HG03378 (cell line): ENCODE measurements at regions not wholly inside any gene's neighbourhood (a gene's known extent, or its start where the extent isn't known, plus 50 kb on each side); places are given as distances from the start of the nearest gene placed in this dataset.
"Not testable (repeated sequence)": the region's sequence is repeated elsewhere in the genome, so short reads cannot be mapped to it uniquely, and the experiment has no call there.

Source experiments
- ATAC-seq: cut with Tn5 transposase; IDR thresholded peaks from one replicate; pipeline ENCODE4 v1.9.1; 2021; ENCODE audit warnings: mild to moderate bottlenecking, moderate library complexity; ENCODE audit not compliant: unreplicated experiment

DNA sequence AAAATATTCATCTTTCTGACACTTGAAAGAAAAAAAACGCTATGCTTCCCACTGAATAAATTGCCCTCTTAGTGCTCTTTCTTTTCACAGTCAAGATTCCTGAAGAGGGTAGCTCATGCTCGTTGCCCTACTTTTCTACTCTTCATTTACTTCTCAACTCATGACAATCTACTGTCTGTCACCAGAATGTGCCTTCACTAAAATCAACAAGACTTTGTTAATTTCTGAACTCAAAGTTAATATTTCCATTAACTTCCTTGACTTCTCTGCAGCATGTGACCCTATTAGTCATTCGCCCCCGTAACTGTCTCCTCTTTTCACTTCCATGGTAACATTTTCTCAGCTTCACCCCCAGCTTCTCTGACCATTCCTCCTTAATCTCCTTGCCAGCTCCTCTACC, 98.9 kb upstream of the MAPRE2 start:
- ATAC-seq, result no peak

DNA sequence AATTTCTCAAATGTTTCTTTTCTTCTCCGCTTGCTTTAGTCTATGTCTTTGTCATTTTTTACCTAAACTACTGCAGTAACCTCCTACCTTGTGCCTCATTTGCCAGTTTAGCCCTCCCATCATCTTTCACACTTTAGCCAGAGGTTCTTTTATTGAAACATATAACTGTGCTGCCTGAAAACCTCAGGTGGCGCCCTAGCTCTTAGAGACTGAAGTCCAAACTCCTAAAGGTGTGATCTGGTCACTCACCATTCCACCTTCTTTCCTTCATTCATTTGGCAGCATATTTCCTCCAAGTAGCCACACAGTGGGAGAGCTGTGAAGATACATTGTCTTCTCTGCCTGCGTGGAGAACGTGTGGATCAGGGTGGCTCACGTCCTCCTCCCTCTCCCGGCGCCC, 98.2 kb upstream of the MAPRE2 start:
- ATAC-seq, result no peak

DNA sequence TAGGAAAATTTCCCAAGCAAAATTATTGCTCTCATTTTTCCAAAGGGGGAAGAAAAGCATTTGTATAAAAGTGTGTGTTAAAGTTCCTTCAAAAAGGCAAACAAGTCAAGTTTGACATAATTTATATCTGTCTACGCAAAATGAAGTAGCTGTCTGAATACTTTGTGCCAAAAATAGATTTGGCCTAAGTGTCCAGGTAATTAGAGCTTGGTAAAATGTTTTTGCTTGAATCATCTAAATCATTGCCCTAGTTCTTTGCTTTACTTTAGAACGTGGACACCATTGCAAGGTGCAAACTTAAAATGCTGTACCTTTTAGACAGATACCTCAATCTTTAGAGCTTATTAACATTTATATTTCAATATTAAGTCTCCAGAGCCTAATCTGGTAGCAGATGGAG, 97.6 kb upstream of the MAPRE2 start:
- no peak for ATAC-seq

DNA sequence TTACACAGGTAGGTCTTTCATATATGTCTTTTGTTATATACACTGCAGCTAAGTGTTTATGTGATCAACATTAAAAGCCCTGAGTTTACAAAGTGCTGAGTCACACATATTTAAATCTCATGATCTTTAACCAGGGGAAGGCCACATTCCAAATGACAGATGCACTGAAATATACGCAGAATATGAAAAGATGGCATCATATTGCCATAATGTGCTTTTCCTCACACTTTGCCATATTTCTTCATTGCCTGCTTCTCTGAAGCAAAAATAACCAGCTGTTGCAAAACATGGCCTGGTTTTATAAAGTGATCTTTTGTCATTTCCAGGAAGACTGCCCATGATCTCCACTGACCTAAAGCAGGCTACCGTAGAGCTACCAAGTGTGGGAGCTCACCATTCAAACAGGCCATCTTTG, 93.5 kb upstream of the MAPRE2 start:
- no peak for ATAC-seq

DNA sequence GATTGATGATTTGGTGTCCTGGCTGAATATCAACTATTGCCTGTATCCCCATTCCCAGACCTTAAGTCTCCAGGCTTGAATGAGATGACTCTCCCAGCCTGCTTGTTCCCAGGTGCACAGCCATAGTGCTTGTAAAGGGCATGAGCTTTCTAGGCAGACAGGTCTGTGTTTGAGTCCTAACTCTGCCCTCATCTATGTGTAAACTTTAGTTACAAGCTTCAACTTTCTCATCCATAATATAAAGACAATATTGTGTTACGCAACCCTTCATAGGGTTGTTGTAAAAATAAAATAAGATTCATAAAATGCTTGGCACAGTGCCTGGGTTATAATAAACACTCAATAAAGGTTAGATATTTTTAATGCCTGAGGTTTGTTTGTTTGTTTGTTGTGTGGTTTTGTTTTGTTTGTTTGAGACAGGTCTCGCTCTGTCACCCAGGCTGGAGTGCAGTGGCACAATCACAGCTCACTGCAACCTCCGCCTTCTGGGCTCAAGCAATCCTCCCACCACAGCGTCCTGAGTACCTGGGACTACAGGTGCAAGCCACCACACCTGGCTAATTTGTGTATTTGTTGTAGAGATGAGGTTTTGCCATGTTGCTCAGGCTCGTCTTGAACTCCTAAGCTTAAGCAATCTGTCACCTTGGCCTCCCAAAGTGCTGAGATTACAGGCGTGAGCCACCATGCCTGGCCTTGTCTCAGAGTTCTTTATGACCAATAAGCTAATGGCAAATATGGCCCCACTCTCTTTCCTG, 89.4 kb upstream of the MAPRE2 start:
- no peak for ATAC-seq

DNA sequence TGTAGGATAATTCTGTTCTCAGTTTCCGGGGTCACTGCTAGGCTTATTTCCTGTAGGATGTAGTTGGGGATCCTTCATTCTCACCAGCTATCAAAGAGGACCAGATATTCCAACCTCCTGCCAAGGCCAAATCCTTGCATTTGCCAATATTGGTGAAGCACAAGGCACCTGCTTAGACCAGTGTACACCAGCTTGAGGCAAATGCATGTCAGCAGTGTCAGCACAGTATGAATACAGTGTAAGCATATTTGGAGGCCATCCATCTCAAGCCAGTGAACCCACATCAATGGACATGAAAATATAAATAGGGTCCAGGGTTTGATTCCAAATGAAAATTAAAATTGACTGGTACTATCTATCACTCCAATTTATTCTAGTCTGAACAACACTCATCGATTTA, 88.0 kb upstream of the MAPRE2 start:
- ATAC-seq, result no peak

DNA sequence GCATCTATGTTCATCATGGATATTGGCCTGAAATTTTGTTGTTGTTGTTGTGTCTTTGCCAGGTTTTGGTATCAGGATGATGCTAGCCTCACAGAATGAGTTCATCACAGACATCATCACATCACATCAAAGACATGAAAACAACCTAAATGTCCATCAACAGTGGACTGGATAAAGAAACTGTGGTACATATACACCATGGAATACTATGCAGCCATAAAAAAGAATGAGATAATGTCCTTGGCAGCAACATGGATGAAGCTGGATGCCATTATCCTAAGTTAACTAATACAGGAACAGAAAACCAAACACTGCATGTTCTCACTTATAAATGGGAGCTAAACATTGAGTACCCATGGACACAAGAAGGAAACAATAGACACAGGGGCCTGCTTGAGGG, 85.7 kb upstream of the MAPRE2 start:
- not testable (repeated sequence) for ATAC-seq

DNA sequence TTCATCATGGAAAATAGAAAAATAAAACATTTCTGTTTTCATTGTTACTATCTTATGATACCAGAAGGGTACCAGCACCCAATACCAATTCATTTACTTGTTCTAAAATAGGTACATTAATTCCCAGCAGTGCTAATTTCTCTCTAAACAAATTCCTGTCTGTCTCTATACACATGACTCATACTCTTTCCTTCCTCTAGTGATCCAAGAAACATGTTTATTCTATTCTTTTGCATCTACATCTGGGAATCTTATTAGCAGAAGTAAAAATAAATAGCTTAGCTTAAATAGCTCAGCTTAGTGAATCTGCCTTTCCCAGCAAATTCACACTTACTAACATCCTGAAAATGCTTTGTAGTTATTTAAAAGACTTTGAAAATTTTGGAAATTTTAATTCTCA, 84.5 kb upstream of the MAPRE2 start:
- ATAC-seq, result no peak

DNA sequence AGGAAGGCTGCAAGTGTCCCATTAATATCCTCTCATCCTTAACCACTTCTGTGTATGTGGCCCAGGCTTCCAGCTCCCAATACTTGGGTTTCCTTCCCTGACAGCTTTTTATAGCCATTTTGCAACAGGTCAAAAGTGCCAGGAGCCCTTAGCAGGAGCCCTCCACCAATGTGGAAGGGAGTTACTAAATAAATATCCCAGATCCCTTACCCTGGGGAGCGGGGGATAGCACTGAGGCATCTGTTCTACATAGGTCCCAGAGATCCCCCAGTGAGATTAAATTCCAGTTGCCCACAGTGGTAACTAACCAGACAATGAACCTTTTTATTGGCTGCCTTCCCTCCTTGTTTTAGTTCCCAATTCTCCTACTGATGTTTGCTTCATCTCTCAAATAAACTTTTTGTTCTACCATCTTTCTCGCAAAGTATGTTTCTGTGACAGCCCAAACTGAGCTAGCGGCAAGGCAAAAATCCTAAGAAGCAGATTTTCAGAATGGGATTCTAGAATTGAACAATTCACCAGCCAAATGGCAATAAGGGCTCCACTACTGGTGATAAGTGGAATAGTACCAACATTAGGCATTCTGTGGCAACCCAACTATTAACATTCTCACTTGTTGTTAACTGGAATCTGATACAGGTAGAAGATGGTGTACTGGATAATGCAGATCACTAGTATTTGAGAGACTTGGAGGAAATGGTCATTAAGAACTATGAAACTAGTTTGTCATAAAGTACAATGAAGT, 83.9 kb upstream of the MAPRE2 start:
- ATAC-seq, result no peak

DNA sequence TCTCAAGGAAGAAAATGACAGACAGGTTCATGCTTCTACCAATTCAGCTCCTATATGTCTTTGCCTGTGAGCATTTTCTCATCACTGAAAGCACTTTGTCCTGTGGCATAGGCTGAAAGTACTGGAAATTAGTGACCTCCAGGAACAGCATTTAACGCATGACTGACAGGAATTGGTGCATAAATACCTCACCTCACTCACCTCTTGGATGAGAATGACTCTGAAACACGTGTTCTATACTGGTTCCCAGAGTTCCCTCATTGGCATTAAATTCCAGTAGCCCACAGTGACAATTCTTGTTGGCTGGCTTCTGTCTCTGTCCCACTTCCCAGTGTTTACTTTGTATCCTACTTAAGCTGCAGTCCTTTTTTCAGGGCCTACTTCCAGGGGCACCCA, 83.4 kb upstream of the MAPRE2 start:
- ATAC-seq, result no peak

DNA sequence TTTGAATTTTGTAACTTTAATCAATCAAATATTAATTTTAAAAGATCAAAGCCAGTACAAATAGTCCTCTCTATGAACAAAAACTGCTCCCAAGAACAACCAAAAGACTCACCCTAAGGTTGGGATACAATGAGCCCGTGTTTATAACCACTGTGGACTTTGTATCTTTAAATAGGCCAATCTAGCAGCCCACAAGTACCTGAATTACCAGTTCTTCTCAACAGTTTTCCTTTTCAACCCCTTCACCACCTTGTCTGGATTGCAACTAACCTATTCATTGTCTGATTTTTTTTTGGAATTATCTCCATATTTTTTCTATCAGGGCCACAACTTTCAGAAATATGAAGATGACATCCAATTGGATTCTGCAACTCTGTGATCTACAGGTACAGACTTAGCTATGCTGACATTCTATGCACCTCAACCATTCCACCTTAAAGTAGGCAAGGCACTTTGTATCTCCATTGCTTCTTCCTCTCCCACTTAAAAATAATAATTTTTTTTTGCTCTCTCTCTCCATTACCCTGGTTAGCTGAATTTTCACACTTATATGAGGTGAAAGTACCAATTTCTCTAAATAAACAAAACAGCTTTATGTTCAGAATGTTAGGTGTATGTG, 81.9 kb upstream of the MAPRE2 start:
- ATAC-seq, result no peak

DNA sequence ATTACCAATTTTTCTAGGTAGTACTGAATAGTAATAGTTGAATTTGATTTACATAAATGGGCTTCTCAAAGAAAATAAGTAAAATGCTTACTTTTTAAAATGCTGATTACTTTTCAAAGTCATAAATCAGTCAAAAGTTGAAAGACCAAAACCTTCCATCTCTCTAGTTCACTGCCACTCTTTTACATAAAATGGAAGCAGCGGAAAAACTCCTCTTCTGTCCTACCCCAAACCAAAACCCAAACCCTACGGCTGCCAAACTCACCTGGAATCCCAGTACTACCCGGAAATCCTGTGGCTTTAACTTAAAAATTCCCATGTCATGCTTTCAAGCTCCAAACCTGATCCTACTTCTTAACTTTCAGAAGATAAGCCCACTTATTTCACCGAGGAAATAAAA, 81.2 kb upstream of the MAPRE2 start:
- ATAC-seq, result no peak

DNA sequence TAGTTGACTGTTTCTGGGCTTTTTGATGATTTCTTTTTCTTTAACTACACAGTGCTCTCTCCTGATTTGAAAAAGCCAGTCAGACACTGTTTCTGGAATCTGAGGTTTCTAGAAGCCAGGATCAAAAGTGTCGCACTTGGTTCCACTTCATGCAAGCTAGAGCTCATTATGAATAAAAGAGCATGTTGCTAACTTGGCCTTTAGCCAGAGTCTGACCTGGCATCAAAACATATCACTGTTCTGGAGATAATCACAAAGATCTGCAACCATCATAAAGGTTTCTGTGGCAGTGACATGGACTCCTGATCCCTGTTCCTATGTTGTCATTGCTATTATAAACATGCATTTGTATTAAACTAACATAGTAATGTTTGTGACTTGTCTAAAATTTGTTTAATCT, 76.1 kb upstream of the MAPRE2 start:
- ATAC-seq, result no peak

DNA sequence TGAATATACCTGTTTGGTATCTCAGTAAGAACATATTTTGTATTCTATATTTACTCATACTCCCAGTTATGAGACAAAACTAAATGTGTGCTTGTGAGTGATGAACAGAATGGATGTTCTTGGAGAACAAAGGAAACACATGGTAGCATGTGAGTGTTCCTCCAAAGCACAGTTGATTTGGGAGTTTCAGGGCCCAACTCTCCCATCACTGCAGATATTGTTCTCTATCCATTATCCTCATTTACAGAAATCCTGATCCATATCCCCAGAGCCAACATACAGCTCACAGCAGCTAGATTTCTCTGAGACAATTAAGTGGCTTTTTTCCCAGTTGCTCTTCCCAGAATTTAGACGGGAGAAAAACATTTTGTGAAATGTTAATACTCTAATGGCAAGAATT, 75.6 kb upstream of the MAPRE2 start:
- no peak for ATAC-seq

DNA sequence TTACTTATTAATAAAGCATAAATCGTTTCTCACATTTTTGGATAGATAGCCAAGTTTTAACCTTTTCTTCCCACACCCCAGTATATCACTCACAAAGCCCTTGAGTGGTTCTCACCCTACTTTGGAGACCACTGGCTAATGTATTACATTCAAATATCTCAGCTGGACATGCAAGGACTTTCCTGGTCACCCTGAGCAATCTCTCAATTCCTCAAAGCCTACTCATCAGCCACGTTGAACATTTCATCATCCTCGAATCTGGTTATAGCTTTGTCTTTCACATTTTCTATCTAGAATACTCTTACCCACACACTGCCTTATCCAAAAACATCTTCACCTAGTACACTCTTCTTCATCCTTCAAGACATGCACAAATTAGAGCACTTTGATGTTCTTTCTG, 71.1 kb upstream of the MAPRE2 start:
- ATAC-seq, result no peak

DNA sequence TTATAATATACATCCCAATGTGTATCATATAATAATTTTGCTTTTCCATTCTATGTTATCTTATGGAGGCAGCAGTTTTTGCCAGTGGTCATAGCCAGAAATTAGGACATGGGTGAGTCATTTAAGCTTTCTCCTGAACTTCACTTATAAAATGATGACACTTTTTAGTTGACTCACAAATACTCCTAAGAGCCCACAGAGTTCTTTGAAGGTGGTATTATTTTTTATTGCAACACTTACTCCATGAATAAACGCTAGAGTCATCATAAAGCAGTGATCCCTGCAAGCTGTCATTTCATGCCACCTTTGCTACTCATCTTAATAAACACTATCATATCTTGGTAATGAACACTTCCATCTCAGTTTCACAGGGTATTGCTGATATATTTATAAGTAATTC, 69.9 kb upstream of the MAPRE2 start:
- no peak for ATAC-seq

DNA sequence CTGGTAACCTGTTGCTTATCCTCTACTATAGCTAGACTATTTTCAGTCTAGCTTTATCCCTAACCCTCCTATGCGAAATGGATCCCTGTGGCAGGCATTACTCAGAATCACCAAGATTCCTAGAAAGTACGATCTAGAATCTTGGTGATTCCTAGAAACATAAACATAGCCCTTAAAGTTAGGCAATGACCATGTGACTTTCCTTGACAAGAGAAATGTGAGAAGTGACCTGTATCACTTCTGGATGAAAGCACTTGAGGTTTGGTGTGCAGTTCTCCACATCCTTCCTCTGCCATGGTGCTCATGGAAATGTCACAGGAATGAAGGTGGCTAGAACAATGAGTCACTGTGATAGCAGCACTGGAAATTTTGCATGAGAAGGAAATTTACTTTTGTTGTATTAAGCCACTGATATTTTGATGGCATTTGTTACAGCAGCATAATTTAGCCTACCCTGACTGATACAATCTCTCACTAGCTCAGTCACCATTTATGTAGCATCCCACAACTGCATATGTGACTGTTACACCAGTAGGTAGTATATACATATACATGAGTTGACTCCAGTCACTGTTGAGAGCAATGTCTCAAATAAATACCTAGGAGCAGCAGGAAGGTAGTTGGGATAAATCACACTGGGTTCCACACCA, 68.3 kb upstream of the MAPRE2 start:
- no peak for ATAC-seq

DNA sequence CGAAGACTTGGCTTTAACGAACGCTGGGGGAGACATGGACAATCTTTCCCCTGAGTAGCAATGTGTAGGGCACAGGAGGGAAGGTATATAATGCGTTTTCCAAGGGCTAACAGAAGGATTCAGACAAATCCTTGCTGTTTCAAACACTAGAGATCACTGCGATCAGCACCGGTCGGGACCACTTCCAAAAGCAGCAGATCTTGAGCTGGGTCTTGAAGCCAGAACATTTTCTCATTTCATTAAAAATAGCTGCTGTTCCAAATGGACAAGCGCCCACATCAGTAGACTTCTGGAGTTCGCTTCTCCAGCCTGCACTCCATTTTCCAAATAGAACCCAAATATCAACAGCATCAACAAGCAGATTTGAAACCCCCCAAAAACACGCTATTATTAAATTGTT, 65.1 kb upstream of the MAPRE2 start:
- ATAC-seq, result no peak

DNA sequence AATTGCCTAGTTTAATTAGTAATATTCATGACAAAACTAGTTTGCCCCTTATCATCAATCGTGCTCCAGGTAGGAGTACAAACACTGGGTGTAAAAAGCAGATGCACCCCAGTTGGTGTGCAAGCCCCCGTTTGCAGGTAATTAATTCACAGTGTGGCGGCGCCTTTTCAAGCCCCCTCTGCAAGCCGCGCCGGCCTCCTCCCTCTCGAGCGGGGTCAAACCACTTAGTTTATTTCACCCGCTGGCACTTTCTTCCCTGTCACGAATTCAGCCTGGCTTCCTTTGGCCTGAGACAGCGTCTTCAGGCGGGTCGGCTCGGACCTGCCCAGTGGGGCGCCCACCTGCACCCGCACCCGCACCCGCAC, 64.7 kb upstream of the MAPRE2 start:
- ATAC-seq, result no peak

DNA sequence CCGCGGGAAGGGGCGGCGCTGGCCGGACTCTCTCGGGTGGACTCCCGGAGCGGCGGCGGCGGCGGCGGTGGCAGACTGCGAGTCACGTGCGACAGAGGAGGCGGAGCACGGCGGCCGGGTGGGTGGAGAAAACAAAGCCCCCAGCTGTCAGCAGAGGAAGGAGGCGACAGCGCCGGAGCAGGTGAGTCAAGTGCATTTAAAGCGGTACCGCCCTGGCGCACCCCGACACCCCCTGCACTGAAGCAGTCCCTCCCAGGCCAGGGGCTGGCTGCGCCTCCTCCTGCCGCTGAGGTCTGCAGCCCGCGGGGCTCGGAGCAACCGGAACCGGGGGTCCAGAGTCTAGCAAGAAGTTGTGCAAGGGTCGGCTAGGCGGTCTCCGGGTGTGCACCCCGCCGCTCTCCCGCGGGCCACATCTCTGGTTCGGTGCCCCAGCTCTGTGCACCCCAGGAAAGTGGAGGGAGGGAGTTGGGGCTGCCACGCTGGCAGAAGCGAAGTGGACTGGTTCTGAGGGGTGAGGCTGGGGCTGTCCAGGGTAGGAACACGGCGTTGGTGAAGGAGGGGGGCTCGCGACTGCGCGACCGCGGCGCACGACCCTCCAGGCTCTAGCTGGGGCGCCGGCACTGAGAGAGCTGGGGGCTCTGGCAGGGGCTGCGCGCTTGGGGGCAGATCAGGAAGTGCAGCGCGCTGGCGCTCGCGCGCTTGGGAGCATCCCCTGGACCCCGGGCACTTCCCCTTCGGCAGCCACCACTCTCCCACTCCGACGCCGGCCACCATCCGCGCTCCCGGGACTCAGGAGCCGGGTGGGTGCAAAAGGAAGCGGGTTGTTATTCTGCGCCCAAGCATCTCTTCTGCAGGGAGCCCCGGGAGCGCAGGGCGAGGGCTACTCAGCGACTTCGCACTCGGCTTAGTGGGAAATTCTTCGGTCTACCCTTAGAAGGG, 64.0 kb upstream of the MAPRE2 start:
- ATAC-seq, result peak; percentile 33
